ENCODE measurements at regions not wholly inside any gene's neighbourhood (a gene's known extent, or its start where the extent isn't known, plus 50 kb on each side); places are given as distances from the start of the nearest gene placed in this dataset.

DNA sequence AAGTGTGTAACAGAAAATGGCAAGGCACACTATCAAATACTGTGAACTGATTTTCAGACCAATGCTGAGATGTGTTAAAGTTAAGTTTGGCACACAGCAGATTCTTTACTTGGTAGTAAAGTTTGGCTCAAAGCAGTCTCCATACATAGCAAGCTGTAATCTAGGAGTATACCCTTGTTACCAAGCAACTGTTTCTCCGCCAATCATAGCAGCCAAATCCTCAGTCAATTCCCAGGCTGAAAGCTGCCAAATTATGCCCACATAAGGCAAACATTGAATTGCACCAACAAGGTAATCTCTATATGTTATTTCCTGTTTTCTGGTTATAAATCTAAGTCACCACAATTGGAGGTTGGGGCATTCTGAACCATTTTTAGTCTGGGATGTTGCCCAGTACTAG, 345.7 kb downstream of the DEPDC1B start:
- no peak for DNase-seq (ENCODE audit: extremely low spot score, insufficient read length, low read depth)
- FAIRE-seq: no peak

GRCh38 chr5:60352992-60353599, 346.9 kb downstream of the DEPDC1B start:
- DNase-seq (ENCODE audit: extremely low spot score, insufficient read length, low read depth) (no peak), FAIRE-seq (no peak)

DNA sequence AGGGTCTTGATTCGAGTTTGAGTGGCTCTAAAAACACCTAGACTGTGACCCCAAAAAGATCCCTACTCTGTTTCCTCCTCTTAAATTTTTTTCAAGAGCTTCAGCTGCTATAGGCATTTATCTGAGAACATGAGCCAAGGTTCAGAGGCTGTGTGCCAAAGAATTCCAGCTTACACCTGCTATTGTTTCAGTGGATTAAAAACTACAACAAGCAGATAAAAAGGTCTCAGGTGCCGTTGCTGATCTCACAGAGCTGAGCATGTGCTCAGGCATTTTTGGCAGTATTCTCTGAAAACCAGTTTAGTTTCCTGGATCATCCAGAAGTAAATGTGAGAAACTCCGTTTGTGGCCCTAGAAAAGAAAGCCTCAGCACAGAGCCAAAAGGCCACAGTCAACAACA, 349.2 kb downstream of the DEPDC1B start:
- no peak for DNase-seq (ENCODE audit: extremely low spot score, insufficient read length, low read depth)
- FAIRE-seq: no peak

GRCh38 chr5:60349891-60350415, 350.0 kb downstream of the DEPDC1B start:
- FAIRE-seq (no peak), DNase-seq (ENCODE audit: extremely low spot score, insufficient read length, low read depth) (no peak)

DNA sequence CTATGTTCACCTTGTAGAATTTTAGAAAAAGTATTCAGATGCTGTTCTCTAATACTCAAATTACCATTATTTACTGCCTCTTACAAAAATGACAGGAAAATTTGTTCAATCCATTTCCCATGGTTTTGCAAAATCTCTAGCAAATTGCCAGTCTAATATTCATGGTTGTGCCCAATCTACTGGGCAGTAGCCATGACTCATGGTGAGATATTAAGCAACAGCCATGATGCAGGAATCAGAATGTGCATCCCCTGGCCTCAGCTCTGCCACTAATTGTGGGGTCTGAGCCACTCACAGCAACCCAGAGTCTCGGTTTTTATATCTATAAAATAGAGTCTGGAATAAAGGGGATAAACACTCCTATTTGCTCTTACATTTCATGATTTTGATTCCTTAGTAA, 353.6 kb downstream of the DEPDC1B start:
- DNase-seq (ENCODE audit: extremely low spot score, insufficient read length, low read depth) (no peak), FAIRE-seq (no peak)

GRCh38 chr5:60343102-60343501, 356.9 kb downstream of the DEPDC1B start:
- DNase-seq (ENCODE audit: extremely low spot score, insufficient read length, low read depth): no peak
- FAIRE-seq: no peak

DNA sequence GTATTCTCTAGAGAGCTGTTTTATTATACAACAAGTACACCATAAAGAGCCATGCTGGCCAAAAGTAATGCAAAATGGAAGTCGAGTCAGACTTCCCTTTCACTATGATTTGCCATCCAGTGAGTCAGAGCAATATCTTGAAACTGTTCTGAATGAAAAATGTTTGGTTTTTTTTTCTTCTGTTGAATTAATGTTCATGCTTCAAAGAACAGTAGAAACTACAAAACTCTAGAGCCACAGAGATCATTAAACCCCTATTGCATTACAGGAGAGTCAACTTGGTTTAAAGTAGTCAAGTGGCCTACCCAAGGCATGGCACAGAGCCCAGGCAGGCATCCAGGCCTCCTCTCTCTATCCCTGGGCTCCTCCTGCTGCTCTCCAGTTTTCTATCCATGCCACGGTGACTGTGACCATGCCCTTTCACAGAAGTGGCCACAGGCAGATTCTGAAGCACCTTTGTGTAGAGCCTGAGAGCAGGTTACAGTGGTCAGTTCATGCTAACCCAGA, 358.9 kb downstream of the DEPDC1B start:
- FAIRE-seq (no peak), DNase-seq (ENCODE audit: extremely low spot score, insufficient read length, low read depth) (no peak)

- DNase-seq (ENCODE audit: extremely low spot score, insufficient read length, low read depth): no peak
- no peak for FAIRE-seq
Observed at GRCh38 chr5:60340326-60340725, 359.6 kb downstream of the DEPDC1B start.

- DNase-seq (ENCODE audit: extremely low spot score, insufficient read length, low read depth) (no peak), FAIRE-seq (no peak)
Observed at GRCh38 chr5:60339691-60340201, 360.2 kb downstream of the DEPDC1B start.

GRCh38 chr5:60338846-60339245, 361.1 kb downstream of the DEPDC1B start:
- DNase-seq (ENCODE audit: extremely low spot score, insufficient read length, low read depth) (no peak), FAIRE-seq (no peak)

- no peak for FAIRE-seq
Observed at GRCh38 chr5:60336491-60336890, 363.5 kb downstream of the DEPDC1B start.

GRCh38 chr5:60335913-60336312, 364.1 kb downstream of the DEPDC1B start:
- DNase-seq (ENCODE audit: extremely low spot score, insufficient read length, low read depth) (no peak), FAIRE-seq (no peak)

More at GRCh38 chr5:60336491-60336890, 363.5 kb downstream of the DEPDC1B start:
- DNase-seq (ENCODE audit: extremely low spot score, insufficient read length, low read depth): no peak

GRCh38 chr5:60334281-60334713, 365.7 kb downstream of the DEPDC1B start:
- FAIRE-seq (no peak), DNase-seq (ENCODE audit: extremely low spot score, insufficient read length, low read depth) (no peak)

DNA sequence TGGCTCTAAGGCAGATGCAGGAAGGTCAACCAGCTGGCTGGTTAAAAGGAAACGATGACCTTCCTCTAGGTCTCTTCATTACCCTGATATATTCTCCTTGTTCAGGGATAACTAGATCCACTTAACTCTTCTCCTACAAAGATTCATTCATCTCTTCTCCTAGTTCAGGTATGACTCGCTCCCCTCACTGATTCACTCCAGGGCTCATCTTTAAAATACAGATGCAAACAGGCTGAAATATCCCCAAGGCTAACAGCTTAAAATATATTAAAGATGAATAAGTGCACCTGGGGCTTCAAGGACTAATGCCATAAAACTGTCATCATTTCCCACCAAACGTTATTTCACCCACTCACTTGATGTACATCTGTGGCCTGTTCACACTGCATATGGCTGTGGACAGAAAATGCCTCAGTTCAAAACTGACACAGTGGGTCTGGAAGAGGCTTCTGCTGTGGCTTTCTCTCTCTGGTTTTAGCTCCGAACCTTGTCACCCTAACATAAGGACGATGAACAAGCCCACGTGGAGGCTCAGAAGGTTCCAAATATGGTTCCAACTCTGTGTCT, 366.9 kb downstream of the DEPDC1B start:
- no peak for DNase-seq (ENCODE audit: extremely low spot score, insufficient read length, low read depth)
- no peak for FAIRE-seq

- DNase-seq (ENCODE audit: extremely low spot score, insufficient read length, low read depth) (no peak), FAIRE-seq (no peak)
Observed at GRCh38 chr5:60332244-60333004, 367.5 kb downstream of the DEPDC1B start.

DNA sequence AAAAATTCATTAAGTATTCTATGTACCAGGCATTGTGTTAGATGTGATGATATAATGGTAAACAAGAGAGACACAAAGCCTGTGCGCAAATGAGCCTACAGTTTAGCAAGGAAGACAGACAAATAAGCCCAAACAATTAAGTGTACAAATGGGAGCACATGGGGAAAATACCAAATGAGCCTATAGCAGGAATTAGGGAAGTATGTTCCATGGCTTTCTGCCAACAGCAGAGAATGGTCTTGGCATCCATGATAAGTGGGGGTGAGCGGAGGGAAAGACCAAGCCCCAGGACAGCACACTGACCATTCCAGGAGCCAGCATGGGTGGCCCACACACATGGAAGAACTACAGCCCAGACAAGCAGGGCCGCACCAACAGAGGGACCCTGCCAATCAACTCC, 369.7 kb downstream of the DEPDC1B start:
- DNase-seq (ENCODE audit: extremely low spot score, insufficient read length, low read depth) (no peak), FAIRE-seq (no peak)

- DNase-seq (ENCODE audit: extremely low spot score, insufficient read length, low read depth) (no peak), FAIRE-seq (no peak)
Observed at GRCh38 chr5:60325870-60326269, 374.1 kb downstream of the DEPDC1B start.

GRCh38 chr5:60323596-60323995, 376.4 kb downstream of the DEPDC1B start:
- DNase-seq (ENCODE audit: extremely low spot score, insufficient read length, low read depth): no peak
- FAIRE-seq: no peak

DNA sequence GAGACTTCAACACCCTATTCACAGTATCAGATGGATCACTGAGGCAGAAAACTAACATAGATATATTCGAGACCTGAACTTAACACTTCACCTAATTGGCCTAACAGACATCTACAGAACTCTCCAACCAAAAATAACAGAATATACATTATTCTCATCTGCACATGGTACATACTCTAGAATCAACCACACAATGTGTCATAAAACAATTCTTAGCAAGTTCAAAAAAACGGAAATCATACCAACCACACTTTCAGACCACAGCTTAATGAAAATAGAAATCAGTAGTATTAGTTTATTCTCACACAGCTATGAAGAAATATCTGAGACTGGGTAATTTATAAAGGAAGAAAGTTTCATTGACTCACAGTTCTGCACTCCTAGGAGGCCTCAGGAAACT, 387.9 kb downstream of the DEPDC1B start:
- no peak for FAIRE-seq
- DNase-seq (ENCODE audit: extremely low spot score, insufficient read length, low read depth): no peak

DNA sequence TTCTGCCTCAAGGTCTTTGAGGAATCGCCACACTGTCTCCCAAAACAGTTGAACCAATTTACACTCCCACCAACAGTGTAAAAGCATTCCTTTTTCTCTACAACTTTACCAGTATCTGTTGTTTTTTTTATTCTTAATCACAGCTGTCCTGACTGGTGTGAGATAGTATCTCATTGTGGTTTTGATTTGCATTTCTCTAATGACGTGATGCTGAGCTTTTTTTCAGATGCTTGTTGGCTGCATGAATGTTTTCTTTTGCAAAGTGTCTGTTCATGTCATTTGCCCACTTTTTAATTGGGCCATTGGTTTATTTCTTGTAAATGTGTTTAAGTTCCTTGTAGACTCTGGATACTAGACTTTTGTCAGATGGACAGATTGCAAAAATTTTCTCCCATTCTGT, 400.0 kb downstream of the DEPDC1B start:
- DNase-seq (ENCODE audit: extremely low spot score, insufficient read length, low read depth) (no peak), FAIRE-seq (no peak)

GRCh38 chr5:60297658-60298057, 402.3 kb downstream of the DEPDC1B start:
- FAIRE-seq: no peak
- DNase-seq (ENCODE audit: extremely low spot score, insufficient read length, low read depth): no peak

All from GM18507 (cell line).